ENCODE measurements at regions not wholly inside any gene's neighbourhood (a gene's known extent, or its start where the extent isn't known, plus 50 kb on each side); places are given as distances from the start of the nearest gene placed in this dataset.

DNA sequence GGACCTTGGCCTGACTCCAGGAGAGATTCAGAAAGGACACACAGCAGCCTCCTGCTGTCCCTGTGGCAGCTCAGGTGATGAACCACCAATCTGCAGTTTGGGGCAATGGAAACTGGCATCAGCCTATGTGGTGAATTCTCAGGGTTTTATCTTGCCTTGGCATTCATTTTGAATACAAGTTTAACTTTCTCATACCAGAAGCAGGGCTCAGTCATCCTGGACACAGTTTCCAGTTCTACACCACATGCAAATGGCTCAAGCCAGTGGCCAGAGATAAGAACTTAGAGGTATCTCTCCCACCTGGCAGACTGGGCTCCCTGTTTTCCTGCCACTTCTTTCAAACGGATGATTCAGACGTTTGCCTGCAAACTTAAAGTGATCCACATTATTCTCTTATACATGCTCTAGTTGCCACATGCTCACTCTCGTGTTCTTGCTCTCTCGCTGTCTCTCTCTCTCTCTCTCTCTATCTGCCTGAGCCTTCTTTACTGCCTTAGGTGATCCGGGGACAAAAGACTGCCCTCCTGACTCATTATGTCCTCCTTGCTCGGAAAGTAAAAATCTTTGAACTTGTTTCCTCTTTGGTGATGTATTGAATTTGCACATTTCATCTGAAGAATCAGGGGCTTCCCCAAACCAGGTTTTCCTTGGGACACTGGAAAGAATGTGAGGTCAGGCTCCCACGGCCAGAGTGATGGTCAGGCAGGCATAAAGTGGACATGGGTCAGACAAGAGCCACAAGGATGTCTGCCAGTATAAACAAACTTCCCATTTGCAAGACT, 99.6 kb upstream of the STT3B start:
- no peaks in the 10 kb centered on the region for H3K27me3 ChIP-seq (replicated peaks; ENCODE audit: control insufficient read depth, insufficient read depth, low read length)
- no peaks in the 10 kb centered on the region for H3K36me3 ChIP-seq (ENCODE audit: control insufficient read depth, insufficient read depth, low read length)
- H3K4me3 ChIP-seq (replicated peaks; ENCODE audit: low read depth, low read length) = no peak overlapping the region
- DNase-seq (ENCODE audit: extremely low read depth, insufficient read length) = no peak
- TF ChIP-seq, protein P1, sequence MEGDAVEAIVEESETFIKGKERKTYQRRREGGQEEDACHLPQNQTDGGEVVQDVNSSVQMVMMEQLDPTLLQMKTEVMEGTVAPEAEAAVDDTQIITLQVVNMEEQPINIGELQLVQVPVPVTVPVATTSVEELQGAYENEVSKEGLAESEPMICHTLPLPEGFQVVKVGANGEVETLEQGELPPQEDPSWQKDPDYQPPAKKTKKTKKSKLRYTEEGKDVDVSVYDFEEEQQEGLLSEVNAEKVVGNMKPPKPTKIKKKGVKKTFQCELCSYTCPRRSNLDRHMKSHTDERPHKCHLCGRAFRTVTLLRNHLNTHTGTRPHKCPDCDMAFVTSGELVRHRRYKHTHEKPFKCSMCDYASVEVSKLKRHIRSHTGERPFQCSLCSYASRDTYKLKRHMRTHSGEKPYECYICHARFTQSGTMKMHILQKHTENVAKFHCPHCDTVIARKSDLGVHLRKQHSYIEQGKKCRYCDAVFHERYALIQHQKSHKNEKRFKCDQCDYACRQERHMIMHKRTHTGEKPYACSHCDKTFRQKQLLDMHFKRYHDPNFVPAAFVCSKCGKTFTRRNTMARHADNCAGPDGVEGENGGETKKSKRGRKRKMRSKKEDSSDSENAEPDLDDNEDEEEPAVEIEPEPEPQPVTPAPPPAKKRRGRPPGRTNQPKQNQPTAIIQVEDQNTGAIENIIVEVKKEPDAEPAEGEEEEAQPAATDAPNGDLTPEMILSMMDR (IDR thresholded peaks at IDR 0.05; ENCODE audit: insufficient read depth, low read length, poor library complexity, severe bottlenecking) = no peak

DNA sequence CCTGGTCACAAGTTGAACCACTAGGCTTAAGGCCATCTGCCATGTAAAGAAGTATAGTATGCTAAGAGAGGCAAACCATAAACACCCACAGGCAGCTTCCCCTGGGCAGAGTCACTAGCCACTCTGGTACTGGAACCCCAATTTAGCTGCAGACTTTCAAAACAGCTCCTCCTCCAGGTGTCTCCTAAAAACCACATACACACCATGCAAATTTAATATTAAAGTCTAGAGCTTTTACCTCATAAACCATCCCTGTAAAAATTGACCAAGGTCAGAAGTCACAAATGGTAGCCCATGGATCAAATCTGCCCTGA, 99.1 kb upstream of the STT3B start:
- peak; percentile 13 for DNase-seq (ENCODE audit: extremely low read depth, insufficient read length)
- Histone ChIP-seq H3K27me3 (replicated peaks; ENCODE audit: control insufficient read depth, insufficient read depth, low read length) (no peaks in the 10 kb centered on the region), H3K36me3 (ENCODE audit: control insufficient read depth, insufficient read depth, low read length) (no peaks in the 10 kb centered on the region), H3K4me3 (replicated peaks; ENCODE audit: low read depth, low read length) (no peak overlapping the region)
- TF ChIP-seq, protein P1 (IDR thresholded peaks at IDR 0.05; ENCODE audit: insufficient read depth, low read length, poor library complexity, severe bottlenecking) = no peak

DNA sequence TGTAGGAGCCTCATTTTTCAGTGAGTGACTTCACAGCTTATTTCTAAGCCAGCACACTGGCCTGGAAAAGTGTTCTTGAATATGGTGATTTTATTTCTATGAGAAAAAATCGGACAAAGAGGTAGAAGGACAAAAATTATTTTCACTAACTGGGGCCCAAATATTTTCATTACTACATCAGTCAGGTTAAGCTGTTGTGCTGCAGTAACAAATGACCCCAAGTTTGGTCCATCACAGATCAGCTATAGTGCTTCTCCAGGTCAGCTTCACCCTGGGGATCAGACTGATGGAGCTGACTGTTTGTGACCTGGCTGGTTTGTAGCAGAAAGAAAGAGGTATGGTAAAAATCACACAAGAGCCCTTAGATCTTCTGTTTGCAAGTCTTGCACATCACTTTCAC, 97.9 kb upstream of the STT3B start:
- no peak for DNase-seq (ENCODE audit: extremely low read depth, insufficient read length)
- H3K36me3 ChIP-seq (ENCODE audit: control insufficient read depth, insufficient read depth, low read length) = no peaks in the 10 kb centered on the region
- TF ChIP-seq, protein P1 (IDR thresholded peaks at IDR 0.05; ENCODE audit: insufficient read depth, low read length, poor library complexity, severe bottlenecking) = no peak
- H3K27me3 ChIP-seq (replicated peaks; ENCODE audit: control insufficient read depth, insufficient read depth, low read length) = no peaks in the 10 kb centered on the region
- H3K4me3 ChIP-seq (replicated peaks; ENCODE audit: low read depth, low read length) = no peak overlapping the region

DNA sequence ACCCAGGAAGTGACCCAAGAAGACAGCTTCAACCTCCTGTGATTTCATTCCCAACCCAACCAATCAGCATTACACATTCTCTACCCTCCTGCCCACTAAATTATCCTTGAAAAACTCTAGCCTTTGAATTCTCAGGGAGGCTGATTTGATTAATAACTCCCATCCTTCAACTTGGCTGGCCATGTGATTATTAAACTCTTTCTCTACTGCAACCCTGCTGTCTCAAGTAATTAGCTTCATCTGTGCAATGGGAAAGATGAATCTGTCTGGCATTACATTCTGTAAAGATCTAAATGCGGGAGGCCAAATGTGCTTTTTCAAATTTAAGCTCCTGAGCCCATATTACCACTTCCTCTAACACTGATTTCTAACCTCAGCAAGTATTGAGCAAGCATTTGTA, 95.9 kb upstream of the STT3B start:
- DNase-seq (ENCODE audit: extremely low read depth, insufficient read length) = no peak
- no peaks in the 10 kb centered on the region for H3K36me3 ChIP-seq (ENCODE audit: control insufficient read depth, insufficient read depth, low read length)
- H3K4me3 ChIP-seq (replicated peaks; ENCODE audit: low read depth, low read length) = no peak overlapping the region
- H3K27me3 ChIP-seq (replicated peaks; ENCODE audit: control insufficient read depth, insufficient read depth, low read length) = no peaks in the 10 kb centered on the region
- TF ChIP-seq, protein P1 (IDR thresholded peaks at IDR 0.05; ENCODE audit: insufficient read depth, low read length, poor library complexity, severe bottlenecking) = no peak

DNA sequence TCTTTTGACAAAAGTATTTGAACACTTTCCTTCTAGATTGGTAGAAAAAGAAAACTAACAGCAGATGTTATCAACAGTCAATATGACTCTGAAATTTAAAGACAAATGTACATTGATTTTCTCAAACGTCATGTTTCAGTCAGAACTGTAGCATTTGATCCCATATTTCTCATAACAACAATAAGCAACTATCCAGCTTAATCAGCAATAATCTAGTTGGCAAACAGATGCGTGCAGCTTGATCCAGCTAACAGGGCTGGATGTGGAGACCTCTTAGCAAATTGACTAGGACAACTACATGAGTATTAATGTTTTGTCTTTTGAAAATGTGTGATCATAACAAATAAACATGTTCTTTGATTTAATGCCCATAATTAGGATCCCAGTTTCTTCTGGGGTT, 94.0 kb upstream of the STT3B start:
- TF ChIP-seq, protein P1 (IDR thresholded peaks at IDR 0.05; ENCODE audit: insufficient read depth, low read length, poor library complexity, severe bottlenecking) = no peak
- H3K27me3 ChIP-seq (replicated peaks; ENCODE audit: control insufficient read depth, insufficient read depth, low read length) = no peaks in the 10 kb centered on the region
- H3K36me3 ChIP-seq (ENCODE audit: control insufficient read depth, insufficient read depth, low read length) = no peaks in the 10 kb centered on the region
- H3K4me3 ChIP-seq (replicated peaks; ENCODE audit: low read depth, low read length) = no peak overlapping the region
- no peak for DNase-seq (ENCODE audit: extremely low read depth, insufficient read length)
